SK-N-SH treated with all-trans-retinoic acid at 6 μM for 48 hours (cell line): ENCODE measurements at regions not wholly inside any gene's neighbourhood (a gene's known extent, or its start where the extent isn't known, plus 50 kb on each side); places are given as distances from the start of the nearest gene placed in this dataset.

Source experiments
- ATAC-seq: fragments of 200-7000 bp; cut with Tn5 transposase; 3 replicates; pipeline ENCODE4 v1.9.1; 2020; ENCODE audit warnings: mild to moderate bottlenecking, moderate library complexity
- ARNTL ChIP-seq: fragments of 450-650 bp; formaldehyde crosslinking; IDR thresholded peaks from 2 replicates; pipeline ENCODE4 v1.5.0; 2020; ENCODE audit warnings: low read depth, mild to moderate bottlenecking, moderate library complexity, borderline replicate concordance
- CREB5 ChIP-seq: fragments of 250-450 bp; sonication (Bioruptor Pico); IDR thresholded peaks from 2 replicates; pipeline ENCODE4 v1.5.1; 2020; ENCODE audit warnings: low read depth, mild to moderate bottlenecking, moderate library complexity
- CSDC2 ChIP-seq: fragments of 250-450 bp; sonication (Bioruptor Pico); IDR thresholded peaks from 2 replicates; pipeline ENCODE4 v1.5.0; 2020; ENCODE audit warnings: mild to moderate bottlenecking, moderate library complexity
- CSRNP3 ChIP-seq: fragments of 250-450 bp; sonication (Bioruptor Pico); IDR thresholded peaks from 2 replicates; pipeline ENCODE4 v1.5.1; 2021; ENCODE audit warnings: mild to moderate bottlenecking, moderate library complexity
- ESRRG ChIP-seq: fragments of 250-450 bp; sonication (Bioruptor Pico); IDR thresholded peaks from 2 replicates; pipeline ENCODE4 v1.6.1; 2021; ENCODE audit warnings: mild to moderate bottlenecking
- GLIS3 ChIP-seq: fragments of 250-450 bp; sonication (Bioruptor Pico); IDR thresholded peaks from 2 replicates; pipeline ENCODE4 v1.5.0; 2020; ENCODE audit warnings: mild to moderate bottlenecking, moderate library complexity
- OSR1 ChIP-seq: fragments of 250-450 bp; sonication (Bioruptor Pico); IDR thresholded peaks from 2 replicates; pipeline ENCODE4 v1.8.0; 2022; ENCODE audit warnings: moderate library complexity, mild to moderate bottlenecking, inconsistent platforms
- PATZ1 ChIP-seq: fragments of 250-450 bp; sonication (Bioruptor Pico); IDR thresholded peaks from 2 replicates; pipeline ENCODE4 v1.8.0; 2020; ENCODE audit warnings: mild to moderate bottlenecking, moderate library complexity, borderline replicate concordance
- POU6F1 ChIP-seq: fragments of 250-450 bp; sonication (Bioruptor Pico); IDR thresholded peaks from 2 replicates; pipeline ENCODE4 v1.8.0; 2021; ENCODE audit warnings: low read depth, mild to moderate bottlenecking, moderate library complexity, borderline replicate concordance
- PPARA ChIP-seq: fragments of 250-450 bp; sonication (Bioruptor Pico); IDR thresholded peaks from 2 replicates; pipeline ENCODE4 v1.5.0; 2020; ENCODE audit warnings: mild to moderate bottlenecking, borderline replicate concordance
- RARB ChIP-seq: fragments of 250-450 bp; sonication (Bioruptor Pico); IDR thresholded peaks from 2 replicates; pipeline ENCODE4 v1.8.0; 2021; ENCODE audit warnings: mild to moderate bottlenecking, moderate library complexity
- SNAI2 ChIP-seq: fragments of 250-450 bp; sonication (Bioruptor Pico); IDR thresholded peaks from 2 replicates; pipeline ENCODE4 v1.5.0; 2020; ENCODE audit warnings: mild to moderate bottlenecking, moderate library complexity
- TCF4 ChIP-seq: fragments of 250-450 bp; sonication (Bioruptor Pico); IDR thresholded peaks from 2 replicates; pipeline ENCODE4 v1.8.0; 2021; ENCODE audit warnings: mild to moderate bottlenecking, moderate library complexity, borderline replicate concordance
- TOX ChIP-seq: fragments of 250-450 bp; sonication (Bioruptor Pico); IDR thresholded peaks from 2 replicates; pipeline ENCODE4 v1.8.0; 2021; ENCODE audit warnings: mild to moderate bottlenecking, moderate library complexity, borderline replicate concordance
- TSHZ2 ChIP-seq: fragments of 250-450 bp; sonication (Bioruptor Pico); IDR thresholded peaks from 2 replicates; pipeline ENCODE4 v1.5.0; 2020; ENCODE audit warnings: mild to moderate bottlenecking, moderate library complexity
- ZC3H10 ChIP-seq: fragments of 250-450 bp; sonication (Bioruptor Pico); IDR thresholded peaks from 2 replicates; pipeline ENCODE4 v1.5.1; 2021; ENCODE audit warnings: mild to moderate bottlenecking, moderate library complexity
- ZFP3 ChIP-seq: fragments of 250-450 bp; sonication (Bioruptor Pico); IDR thresholded peaks from 2 replicates; pipeline ENCODE4 v1.5.0; 2020; ENCODE audit warnings: mild to moderate bottlenecking, moderate library complexity
- ZFP30 ChIP-seq: fragments of 450-650 bp; formaldehyde crosslinking; IDR thresholded peaks from 2 replicates; pipeline ENCODE4 v1.5.0; 2022; ENCODE audit warnings: mild to moderate bottlenecking, moderate library complexity
- ZNF565 ChIP-seq: fragments of 450-650 bp; formaldehyde crosslinking; conservative IDR thresholded peaks from 2 replicates; pipeline ENCODE4 v1.5.0; 2020; ENCODE audit warnings: low read depth, mild to moderate bottlenecking, moderate library complexity
- ZNF70 ChIP-seq: fragments of 450-650 bp; formaldehyde crosslinking; IDR thresholded peaks from 2 replicates; pipeline ENCODE4 v1.5.0; 2020; ENCODE audit warnings: mild to moderate bottlenecking, moderate library complexity
- ZNF8 ChIP-seq: fragments of 450-650 bp; formaldehyde crosslinking; IDR thresholded peaks from 2 replicates; pipeline ENCODE4 v1.5.0; 2020; ENCODE audit warnings: mild to moderate bottlenecking, moderate library complexity

- ATAC-seq = no peak
- no peak for TF ChIP-seq TOX (CRISPR knock-in tag)
- TF ChIP-seq ESRRG = no peak
- TF ChIP-seq CSRNP3 = no peak
- no peak for TF ChIP-seq ZNF8
- no peak for TF ChIP-seq ZC3H10 (CRISPR knock-in tag)
- no peak for TF ChIP-seq CSDC2
- TF ChIP-seq CREB5 (CRISPR knock-in tag) = no peak
- TF ChIP-seq RARB (CRISPR knock-in tag) = no peak
- no peak for TF ChIP-seq ZNF70 (CRISPR knock-in tag)
- TF ChIP-seq PPARA (CRISPR knock-in tag) = no peak
- TF ChIP-seq, all 23 proteins: peak for 0
Observed at GRCh38 chr17:79560527-79560926, 50.3 kb downstream of the RBFOX3 start.

- ATAC-seq = no peak
- TF ChIP-seq OSR1 (CRISPR knock-in tag) (no peak), ZNF70 (CRISPR knock-in tag) (no peak), TOX (CRISPR knock-in tag) (no peak), RARB (CRISPR knock-in tag) (no peak), SNAI2 (no peak), POU6F1 (CRISPR knock-in tag) (no peak), TCF4 (CRISPR knock-in tag) (no peak), ZFP3 (CRISPR knock-in tag) (no peak), PPARA (CRISPR knock-in tag) (no peak), ZNF565 (CRISPR knock-in tag) (no peak), ZC3H10 (CRISPR knock-in tag) (no peak), PATZ1 (CRISPR knock-in tag) (no peak), GLIS3 (CRISPR knock-in tag) (no peak), CREB5 (CRISPR knock-in tag) (no peak), CSDC2 (no peak), ZFP30 (no peak), ARNTL (no peak), ZNF8 (no peak), TSHZ2 (CRISPR knock-in tag) (no peak)
Observed at GRCh38 chr17:79559111-79559887, 51.6 kb downstream of the RBFOX3 start.
